ENCODE measurements at regions not wholly inside any gene's neighbourhood (a gene's known extent, or its start where the extent isn't known, plus 50 kb on each side); places are given as distances from the start of the nearest gene placed in this dataset.
A peak's percentile ranks its signal among the peaks of the same experiment; 100 is the strongest.

GRCh38 chr13:24056616-24057137 lies 103.8 kb upstream of the SPATA13 start:
- no peak for TF ChIP-seq CTCF (IDR thresholded peaks at IDR 0.05; ENCODE audit: borderline replicate concordance)
- Histone ChIP-seq H3K27ac (replicated peaks) (peak overlapping the region; percentile 33), H3K4me1 (peaks cover 45% of the 10 kb centered on the region), H3K4me3 (no peak overlapping the region), H3K27me3 (ENCODE audit: low read depth) (peaks cover 4% of the 10 kb centered on the region), H3K9me3 (replicated peaks) (no peaks in the 10 kb centered on the region), H3K36me3 (no peaks in the 10 kb centered on the region)
- intact Hi-C loops (cut with micrococcal nuclease): loop anchor here (10.0 kb wide), 1 partner anchor 158 kb away; no protein-coding TSS in a partner anchor
- no peak for DNase-seq

GRCh38 chr13:24060993-24061392 lies 99.5 kb upstream of the SPATA13 start:
- peak overlapping the region; percentile 60 for H3K27ac ChIP-seq (replicated peaks)
- no peaks in the 10 kb centered on the region for H3K36me3 ChIP-seq
- intact Hi-C loops (cut with micrococcal nuclease): no loop called here
- H3K27me3 ChIP-seq (ENCODE audit: low read depth): peaks cover 4% of the 10 kb centered on the region
- H3K4me1 ChIP-seq: peaks cover 37% of the 10 kb centered on the region
- no peaks in the 10 kb centered on the region for H3K9me3 ChIP-seq (replicated peaks)
- DNase-seq: no peak
- no peak overlapping the region for H3K4me3 ChIP-seq
- no peak for TF ChIP-seq CTCF (IDR thresholded peaks at IDR 0.05; ENCODE audit: borderline replicate concordance)

- no peaks in the 10 kb centered on the region for H3K9me3 ChIP-seq (replicated peaks)
- no peaks in the 10 kb centered on the region for H3K36me3 ChIP-seq
- peak overlapping the region; percentile 30 for H3K4me3 ChIP-seq
- DNase-seq: peak; percentile 38
- H3K4me1 ChIP-seq: peaks cover 17% of the 10 kb centered on the region
- TF ChIP-seq CTCF (IDR thresholded peaks at IDR 0.05; ENCODE audit: borderline replicate concordance): no peak
- intact Hi-C loops (cut with micrococcal nuclease): no loop called here
- H3K27me3 ChIP-seq (ENCODE audit: low read depth): peaks cover 4% of the 10 kb centered on the region
- H3K27ac ChIP-seq (replicated peaks): peak overlapping the region; percentile 82
Observed at GRCh38 chr13:24063281-24063877, 97.1 kb upstream of the SPATA13 start.

GRCh38 chr13:24064371-24064770 lies 96.1 kb upstream of the SPATA13 start:
- Histone ChIP-seq H3K27ac (replicated peaks) (peak overlapping the region; percentile 82), H3K4me3 (no peak overlapping the region)

GRCh38 chr13:24065176-24065575 lies 95.3 kb upstream of the SPATA13 start:
- no peak for DNase-seq
- Histone ChIP-seq H3K27ac (replicated peaks) (no peak overlapping the region), H3K9me3 (replicated peaks) (no peaks in the 10 kb centered on the region), H3K27me3 (ENCODE audit: low read depth) (peaks cover 4% of the 10 kb centered on the region), H3K4me1 (peaks cover 12% of the 10 kb centered on the region), H3K4me3 (no peak overlapping the region), H3K36me3 (no peaks in the 10 kb centered on the region)
- TF ChIP-seq CTCF (IDR thresholded peaks at IDR 0.05; ENCODE audit: borderline replicate concordance): no peak
- intact Hi-C loops (cut with micrococcal nuclease): no loop called here

More at GRCh38 chr13:24064371-24064770, 96.1 kb upstream of the SPATA13 start:
- H3K4me1 ChIP-seq: peaks cover 17% of the 10 kb centered on the region
- H3K27me3 ChIP-seq (ENCODE audit: low read depth): peaks cover 4% of the 10 kb centered on the region
- no peak for TF ChIP-seq CTCF (IDR thresholded peaks at IDR 0.05; ENCODE audit: borderline replicate concordance)
- intact Hi-C loops (cut with micrococcal nuclease): no loop called here
- H3K36me3 ChIP-seq: no peaks in the 10 kb centered on the region
- no peaks in the 10 kb centered on the region for H3K9me3 ChIP-seq (replicated peaks)
- no peak for DNase-seq

All from left ventricle myocardium inferior (tissue), 1 donor.